ENCODE measurements at regions not wholly inside any gene's neighbourhood (a gene's known extent, or its start where the extent isn't known, plus 50 kb on each side); places are given as distances from the start of the nearest gene placed in this dataset.

- DNase-seq (ENCODE audit: low spot score): no peak
- TF ChIP-seq CTCF (IDR thresholded peaks at IDR 0.05; ENCODE audit: extremely low read depth, missing control alignments): no peak
Observed at GRCh38 chr10:109487691-109488090, 435.6 kb downstream of the XPNPEP1 start.

- no peak for TF ChIP-seq CTCF (IDR thresholded peaks at IDR 0.05; ENCODE audit: extremely low read depth, missing control alignments)
- DNase-seq (ENCODE audit: low spot score): no peak
Observed at GRCh38 chr10:109480836-109481235, 442.5 kb downstream of the XPNPEP1 start.

GRCh38 chr10:109475711-109476421 lies 447.4 kb downstream of the XPNPEP1 start:
- no peak for DNase-seq (ENCODE audit: low spot score)
- TF ChIP-seq CTCF (IDR thresholded peaks at IDR 0.05; ENCODE audit: extremely low read depth, missing control alignments): no peak

GRCh38 chr10:109474812-109475211 lies 448.5 kb downstream of the XPNPEP1 start:
- TF ChIP-seq CTCF (IDR thresholded peaks at IDR 0.05; ENCODE audit: extremely low read depth, missing control alignments): no peak
- DNase-seq (ENCODE audit: low spot score): no peak

GRCh38 chr10:109474261-109474660 lies 449.1 kb downstream of the XPNPEP1 start:
- no peak for DNase-seq (ENCODE audit: low spot score)
- no peak for TF ChIP-seq CTCF (IDR thresholded peaks at IDR 0.05; ENCODE audit: extremely low read depth, missing control alignments)

- no peak for DNase-seq (ENCODE audit: low spot score)
- no peak for TF ChIP-seq CTCF (IDR thresholded peaks at IDR 0.05; ENCODE audit: extremely low read depth, missing control alignments)
Observed at GRCh38 chr10:109467551-109467950, 455.8 kb downstream of the XPNPEP1 start.

GRCh38 chr10:109464949-109465348 lies 458.4 kb downstream of the XPNPEP1 start:
- no peak for TF ChIP-seq CTCF (IDR thresholded peaks at IDR 0.05; ENCODE audit: extremely low read depth, missing control alignments)
- no peak for DNase-seq (ENCODE audit: low spot score)

All from GM20000 (cell line).